Lung (tissue), 11 donors: ENCODE measurements at regions not wholly inside any gene's neighbourhood (a gene's known extent, or its start where the extent isn't known, plus 50 kb on each side); places are given as distances from the start of the nearest gene placed in this dataset.

Source experiments
- ATAC-seq: fragments of 200-7000 bp; cut with Tn5 transposase; one replicate; pipeline ENCODE4 v1.9.1; 2020; ENCODE audit warnings: moderate number of reproducible peaks; ENCODE audit not compliant: insufficient read depth, low FRiP score
- DNase-seq, 3 donors: peaks; one replicate each; pipeline ENCODE4 v3.0.0-alpha.2; 2013 to 2017
- H3K27ac ChIP-seq, 2 donors: one replicate each; pipeline ENCODE4 v1.5.1; 2013; ENCODE audit warnings: mild to moderate bottlenecking in 2 of 2, moderate library complexity in 2 of 2, control low read depth in 1 of 2, inconsistent platforms in 1 of 2, low read depth in 1 of 2, low read length in 1 of 2
- H3K27me3 ChIP-seq, 3 donors: one replicate each; pipeline ENCODE4 v1.5.1; 2013; ENCODE audit warnings: low read length in 2 of 3; ENCODE audit not compliant: control insufficient read depth in 3 of 3, insufficient read depth in 3 of 3
- H3K36me3 ChIP-seq, 4 donors: one replicate each; pipeline ENCODE4 v1.5.1; 2013; ENCODE audit warnings: low read length in 4 of 4, mild to moderate bottlenecking in 1 of 4, moderate library complexity in 1 of 4; ENCODE audit not compliant: control insufficient read depth in 4 of 4, insufficient read depth in 4 of 4
- H3K4me1 ChIP-seq, 5 donors: one replicate each; pipeline ENCODE4 v1.5.1; 2013; ENCODE audit warnings: low read length in 5 of 5, mild to moderate bottlenecking in 2 of 5, moderate library complexity in 1 of 5; ENCODE audit not compliant: control insufficient read depth in 5 of 5, insufficient read depth in 5 of 5
- H3K4me3 ChIP-seq: one replicate; pipeline ENCODE4 v1.5.1; 2013; ENCODE audit warnings: mild to moderate bottlenecking, control low read depth, moderate library complexity
- H3K9ac ChIP-seq, 2 donors: one replicate each; pipeline ENCODE4 v1.5.1; 2013; ENCODE audit warnings: low read length in 2 of 2, control low read depth in 1 of 2; ENCODE audit not compliant: insufficient read depth in 1 of 2
- H3K9me3 ChIP-seq, 4 donors: one replicate each; pipeline ENCODE4 v1.5.1; 2013; ENCODE audit warnings: low read length in 3 of 4, mild to moderate bottlenecking in 1 of 4, moderate library complexity in 1 of 4; ENCODE audit not compliant: control insufficient read depth in 4 of 4, insufficient read depth in 3 of 4
- CTCF ChIP-seq: IDR thresholded peaks from 2 replicates; pipeline ENCODE4 v1.5.1; 2012; ENCODE audit warnings: mild to moderate bottlenecking; ENCODE audit errors: control extremely low read depth, extremely low read depth
- WGBS, 2 donors: extraction: QIAGEN DNeasy Blood & Tissue Kit; methylation state at CpG; one replicate each; pipeline ENCODE4 v1.1.7; 2013; 5-methylcytosine and 5-hydroxymethylcytosine counted together
- donor health status: control.
- donor health status: control.
- donor health status: Bipolar disorder and iron deficiency.
- donor health status: healthy.
- donor health status: DM: yes; HTN: yes; CAD: no.

GRCh38 chr13:65343898-65344663 is 1886.1 kb downstream of the PCDH9 start:
- WGBS, 2 donors, result 0 to 86% methylated on average over 1 of the region's 1 CpG
- no peak overlapping the region for H3K9ac ChIP-seq
- ATAC-seq (no peak), DNase-seq (no peak)
- TF ChIP-seq CTCF, result no peak
- H3K27me3 ChIP-seq, result no peaks in the 10 kb centered on the region
- H3K9me3 ChIP-seq, result peaks cover 0 to 3% (median 0%) of the 10 kb centered on the region in 4 donors
- no peak overlapping the region for H3K27ac ChIP-seq
- H3K4me1 ChIP-seq, result no peaks in the 10 kb centered on the region
- no peaks in the 10 kb centered on the region for H3K36me3 ChIP-seq
- H3K4me3 ChIP-seq, result no peak overlapping the region

- no peak for TF ChIP-seq CTCF
- H3K4me3 ChIP-seq, result no peak overlapping the region
Observed at GRCh38 chr13:65342541-65343337, 1887.4 kb downstream of the PCDH9 start.

GRCh38 chr13:65339241-65339640 is 1890.9 kb downstream of the PCDH9 start:
- WGBS, 2 donors, result 64 to 72% methylated on average over 3 of the region's 3 CpGs
- no peak for DNase-seq
- no peak for ATAC-seq
- H3K27ac ChIP-seq, result no peak overlapping the region
- no peak overlapping the region for H3K4me3 ChIP-seq
- no peak for TF ChIP-seq CTCF
- H3K9me3 ChIP-seq, result peaks cover 0 to 5% (median under 1%) of the 10 kb centered on the region in 4 donors
- no peaks in the 10 kb centered on the region for H3K36me3 ChIP-seq
- no peaks in the 10 kb centered on the region for H3K4me1 ChIP-seq
- no peaks in the 10 kb centered on the region for H3K27me3 ChIP-seq
- no peak overlapping the region for H3K9ac ChIP-seq

More at GRCh38 chr13:65342541-65343337, 1887.4 kb downstream of the PCDH9 start:
- Histone ChIP-seq H3K27ac (no peak overlapping the region), H3K36me3 (no peaks in the 10 kb centered on the region), H3K9me3 (peaks cover 0 to 5% (median 1%) of the 10 kb centered on the region in 4 donors), H3K9ac (no peak overlapping the region), H3K4me1 (no peaks in the 10 kb centered on the region), H3K27me3 (no peaks in the 10 kb centered on the region)
- no peak for ATAC-seq
- DNase-seq, result no peak
